Tibial nerve (tissue), 4 donors: ENCODE measurements at regions not wholly inside any gene's neighbourhood (a gene's known extent, or its start where the extent isn't known, plus 50 kb on each side); places are given as distances from the start of the nearest gene placed in this dataset.
A peak's percentile ranks its signal among the peaks of the same experiment; 100 is the strongest.

ENCODE experiments used
- DNase-seq, 2 donors: peaks; one replicate each; pipeline ENCODE4 v3.0.0-alpha.2; 2019; ENCODE audit warnings: low spot score in 2 of 2
- H3K27ac ChIP-seq, 4 donors: fragments of 200-600 bp; sonication (generic) in 3 of 4; one replicate each; pipeline ENCODE4 v1.5.1; 2017 to 2019; ENCODE audit warnings: mild to moderate bottlenecking in 1 of 4
- H3K27me3 ChIP-seq, 2 donors: fragments of 200-600 bp; sonication (generic) in 1 of 2; one replicate each; pipeline versions ENCODE4 v1.5.1 to v1.6.0; 2017 to 2019
- H3K36me3 ChIP-seq, 3 donors: fragments of 200-600 bp; sonication (generic); one replicate each; pipeline ENCODE4 v1.5.1; 2018 to 2019
- H3K4me1 ChIP-seq, 4 donors: fragments of 200-600 bp; sonication (generic) in 3 of 4; one replicate each; pipeline ENCODE4 v1.5.1; 2017 to 2019
- H3K4me3 ChIP-seq, 4 donors: fragments of 200-600 bp; sonication (generic) in 3 of 4; one replicate each; pipeline ENCODE4 v1.5.1; 2017 to 2019; ENCODE audit warnings: mild to moderate bottlenecking in 1 of 4, moderate library complexity in 1 of 4
- H3K9me3 ChIP-seq, 4 donors: fragments of 200-600 bp; sonication (generic) in 3 of 4; one replicate each; pipeline ENCODE4 v1.5.1; 2017 to 2019
- CTCF ChIP-seq, 5 experiments: fragments of 200-600 bp in 3 of 5; fragments of 450-650 bp in 2 of 5; sonication (generic) in 3 of 5; IDR thresholded peaks; one replicate each; pipeline ENCODE4 v1.5.1; 2016 to 2019; ENCODE audit warnings: antibody characterized with exemption in 5 of 5, mild to moderate bottlenecking in 3 of 5, moderate library complexity in 2 of 5
- EP300 ChIP-seq, 2 donors: sonication (generic); formaldehyde crosslinking; IDR thresholded peaks; one replicate each; pipeline ENCODE4 v1.6.1; 2017; ENCODE audit warnings: antibody characterized with exemption in 2 of 2, mild to moderate bottlenecking in 1 of 2
- POLR2A ChIP-seq, 2 donors: fragments of 450-650 bp; IDR thresholded peaks; one replicate each; pipeline ENCODE4 v1.6.1; 2017; ENCODE audit warnings: antibody characterized with exemption in 2 of 2, mild to moderate bottlenecking in 2 of 2, moderate library complexity in 2 of 2
- WGBS, 2 donors: methylation state at CpG; one replicate each; pipeline ENCODE4 v1.1.5; 2018; 5-methylcytosine and 5-hydroxymethylcytosine counted together

GRCh38 chr3:159789742-159790635 lies 198.6 kb upstream of the IL12A start:
- no peaks in the 10 kb centered on the region for H3K36me3 ChIP-seq
- H3K27me3 ChIP-seq = no peaks in the 10 kb centered on the region
- DNase-seq = no peak
- H3K9me3 ChIP-seq = no peaks in the 10 kb centered on the region
- no peak for TF ChIP-seq POLR2A (IDR thresholded peaks at IDR 0.05)
- TF ChIP-seq CTCF (IDR thresholded peaks at IDR 0.05) = no peak
- TF ChIP-seq EP300 (IDR thresholded peaks at IDR 0.05) = no peak
- 89 to 92% methylated on average over 10 of the region's 10 CpGs for WGBS, 2 donors
- H3K4me3 ChIP-seq = no peak overlapping the region
- H3K27ac ChIP-seq = no peak overlapping the region
- H3K4me1 ChIP-seq = peaks cover 0 to 10% (median 0%) of the 10 kb centered on the region in 4 donors

DNA sequence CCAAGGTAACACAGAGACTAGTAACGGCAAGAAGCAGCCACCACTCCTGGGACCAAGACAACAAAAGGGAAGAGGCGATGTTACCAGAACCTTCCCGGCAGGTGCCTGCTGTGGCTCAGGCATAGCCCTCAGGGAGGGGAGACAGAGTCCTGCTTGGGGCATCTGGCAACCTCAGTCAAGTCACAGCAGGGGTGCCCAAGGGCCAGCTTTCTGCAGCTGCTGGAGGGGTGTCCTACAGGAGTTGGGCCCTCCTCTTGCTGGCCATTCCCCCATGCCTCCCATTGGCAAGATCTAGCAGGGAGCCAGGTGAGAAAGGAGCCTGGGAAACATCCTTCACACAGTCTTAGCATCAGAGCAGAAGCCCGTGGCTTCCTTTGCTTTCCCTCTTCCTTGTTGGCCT lies 197.3 kb upstream of the IL12A start:
- TF ChIP-seq POLR2A (IDR thresholded peaks at IDR 0.05) = no peak
- TF ChIP-seq CTCF (IDR thresholded peaks at IDR 0.05) = no peak
- TF ChIP-seq EP300 (IDR thresholded peaks at IDR 0.05) = no peak
- no peak for DNase-seq
- WGBS, 2 donors = 79% methylated on average over 4 of the region's 4 CpGs
- no peak overlapping the region for H3K27ac ChIP-seq
- no peaks in the 10 kb centered on the region for H3K9me3 ChIP-seq
- H3K27me3 ChIP-seq = no peaks in the 10 kb centered on the region
- H3K4me3 ChIP-seq = no peak overlapping the region
- H3K36me3 ChIP-seq = no peaks in the 10 kb centered on the region
- H3K4me1 ChIP-seq = peaks cover 0 to 23% (median 0%) of the 10 kb centered on the region in 4 donors

DNA sequence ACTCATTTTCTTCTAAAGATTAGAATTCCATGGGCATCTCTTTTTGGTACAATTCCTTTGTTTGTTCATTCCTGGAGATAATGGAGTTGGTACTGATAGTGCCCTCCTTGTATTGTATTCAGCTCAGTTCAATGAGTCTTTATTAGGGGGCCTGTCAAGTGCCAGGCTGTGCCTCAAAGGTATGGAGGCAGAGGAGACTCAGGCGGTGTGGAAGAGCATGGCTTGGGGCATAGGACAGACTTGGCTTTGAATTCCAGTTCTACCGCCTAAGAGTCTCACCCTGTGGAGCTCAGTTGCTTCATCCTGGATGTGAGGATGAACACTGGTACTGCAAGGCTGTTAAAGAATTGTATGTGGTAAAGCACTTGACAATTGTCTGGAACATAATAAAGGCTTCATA lies 196.6 kb upstream of the IL12A start:
- peaks cover 0 to 30% (median 0%) of the 10 kb centered on the region in 4 donors for H3K4me1 ChIP-seq

GRCh38 chr3:159795042-159795441 lies 193.6 kb upstream of the IL12A start:
- H3K36me3 ChIP-seq = no peaks in the 10 kb centered on the region
- no peak for DNase-seq
- H3K4me1 ChIP-seq = peaks cover 0 to 56% (median 7%) of the 10 kb centered on the region in 4 donors
- H3K27ac ChIP-seq = peak overlapping the region in 2 of 4 donors; percentile 29 to 37
- TF ChIP-seq CTCF (IDR thresholded peaks at IDR 0.05) = no peak
- no peak for TF ChIP-seq EP300 (IDR thresholded peaks at IDR 0.05)
- no peak for TF ChIP-seq POLR2A (IDR thresholded peaks at IDR 0.05)
- H3K27me3 ChIP-seq = no peaks in the 10 kb centered on the region
- no peak overlapping the region for H3K4me3 ChIP-seq
- H3K9me3 ChIP-seq = no peaks in the 10 kb centered on the region
- WGBS, 2 donors = 63 to 68% methylated on average over 5 of the region's 5 CpGs

More for the DNA sequence above, 196.6 kb upstream of the IL12A start:
- H3K27me3 ChIP-seq = no peaks in the 10 kb centered on the region
- WGBS, 2 donors = 53 to 78% methylated on average over 2 of the region's 2 CpGs
- H3K9me3 ChIP-seq = no peaks in the 10 kb centered on the region
- no peak overlapping the region for H3K4me3 ChIP-seq
- DNase-seq = no peak
- TF ChIP-seq POLR2A (IDR thresholded peaks at IDR 0.05) (no peak), EP300 (IDR thresholded peaks at IDR 0.05) (no peak), CTCF (IDR thresholded peaks at IDR 0.05) (no peak)
- H3K36me3 ChIP-seq = no peaks in the 10 kb centered on the region
- H3K27ac ChIP-seq = peak overlapping the region in 1 of 4 donors; percentile 40

DNA sequence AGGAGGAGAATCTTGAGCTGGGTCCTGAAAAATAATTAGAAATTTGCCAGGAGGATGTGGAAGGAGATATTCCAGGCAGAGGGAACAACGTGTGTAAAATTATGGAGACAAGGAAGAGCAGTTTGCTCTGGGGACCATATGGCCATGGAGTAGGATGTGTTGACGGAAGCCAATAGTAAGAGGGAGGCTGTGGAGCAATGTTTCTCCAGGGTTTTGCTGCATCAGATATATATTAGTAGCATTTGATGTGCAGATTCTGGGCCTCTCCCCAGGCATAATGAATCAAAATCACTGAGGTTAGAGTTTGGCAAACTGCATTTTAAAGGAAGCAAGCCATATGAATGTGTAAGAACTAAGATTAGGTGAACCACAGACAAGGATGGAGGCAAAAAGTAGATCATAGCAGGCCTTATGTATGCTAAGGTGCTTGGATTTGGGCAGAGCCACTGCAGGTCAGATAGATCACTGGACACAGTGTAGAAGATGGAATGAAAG lies 192.9 kb upstream of the IL12A start:
- no peak for TF ChIP-seq EP300 (IDR thresholded peaks at IDR 0.05)
- DNase-seq = no peak
- Histone ChIP-seq H3K27ac (peak overlapping the region in 1 of 4 donors; percentile 37), H3K36me3 (no peaks in the 10 kb centered on the region), H3K4me3 (no peak overlapping the region), H3K27me3 (no peaks in the 10 kb centered on the region), H3K9me3 (no peaks in the 10 kb centered on the region), H3K4me1 (peaks cover 0 to 56% (median 7%) of the 10 kb centered on the region in 4 donors)
- 80 to 86% methylated on average over 2 of the region's 2 CpGs for WGBS, 2 donors
